A673 (cell line): ENCODE measurements at regions not wholly inside any gene's neighbourhood (a gene's known extent, or its start where the extent isn't known, plus 50 kb on each side); places are given as distances from the start of the nearest gene placed in this dataset.

Experiments used
- BruUV-seq: library from RNA; stranded (reverse); fragments of 400-500 nt; replicated peaks from 2 replicates; lab custom pipeline; 2021; lab: Mats Ljungman, UMichigan
- CTCF ChIA-PET: fragments of 300-600 bp; sonication (Branson Sonifier 250); formaldehyde crosslinking; loops from one replicate; lab custom pipeline; 2022; ENCODE audit warnings: antibody characterized with exemption; lab: Charles Lee
- POLR2A ChIA-PET: fragments of 300-600 bp; sonication (Branson Sonifier 250); formaldehyde crosslinking; loops from one replicate; lab custom pipeline; 2022; ENCODE audit warnings: antibody characterized with exemption; ENCODE audit not compliant: low non-redundant PET; lab: Charles Lee
- DNase-seq: peaks from one replicate; pipeline ENCODE4 v3.0.0-alpha.2; 2015; ENCODE audit warnings: low spot score
- H3K27ac ChIP-seq: fragments of 200-600 bp; sonication (generic); 2 replicates; pipeline ENCODE4 v1.5.1; 2016; ENCODE audit warnings: mixed run types, low read depth, mild to moderate bottlenecking, mixed read lengths, antibody characterized with exemption, low read length; ENCODE audit not compliant: poor library complexity, severe bottlenecking
- H3K27me3 ChIP-seq: fragments of 200-600 bp; sonication (generic); replicated peaks from 2 replicates; pipeline ENCODE4 v1.6.1; 2017; ENCODE audit warnings: mixed run types, low read depth, mild to moderate bottlenecking, mixed read lengths, antibody characterized with exemption, low read length; ENCODE audit not compliant: insufficient read depth, poor library complexity
- H3K36me3 ChIP-seq: fragments of 200-600 bp; sonication (generic); 2 replicates; pipeline ENCODE4 v1.6.1; 2016; ENCODE audit warnings: mixed run types, mild to moderate bottlenecking, mixed read lengths, antibody characterized with exemption, low read length; ENCODE audit not compliant: insufficient read depth, poor library complexity, severe bottlenecking
- H3K4me1 ChIP-seq: fragments of 200-600 bp; sonication (generic); 2 replicates; pipeline ENCODE4 v1.6.1; 2017; ENCODE audit warnings: mixed run types, mild to moderate bottlenecking, mixed read lengths, antibody characterized with exemption, low read length; ENCODE audit not compliant: insufficient read depth, poor library complexity, severe bottlenecking
- H3K4me3 ChIP-seq: fragments of 200-600 bp; sonication (generic); 2 replicates; pipeline ENCODE4 v1.5.1; 2016; ENCODE audit warnings: low read depth, mixed run types, mild to moderate bottlenecking, mixed read lengths, low read length; ENCODE audit not compliant: poor library complexity, severe bottlenecking
- H3K9me3 ChIP-seq: fragments of 200-600 bp; sonication (generic); 2 replicates; pipeline ENCODE4 v1.6.1; 2016; ENCODE audit warnings: mixed run types, low read depth, mild to moderate bottlenecking, mixed read lengths, antibody characterized with exemption, low read length; ENCODE audit not compliant: poor library complexity, severe bottlenecking
- EZH2 ChIP-seq: fragments of 200-600 bp; sonication (generic); IDR thresholded peaks from 2 replicates; pipeline ENCODE4 v1.6.1; 2017; ENCODE audit warnings: borderline replicate concordance, low read depth, mild to moderate bottlenecking, mixed read lengths, antibody characterized with exemption, low read length; ENCODE audit not compliant: poor library complexity, severe bottlenecking
- intact Hi-C: fragments of 100-400 bp; cut with micrococcal nuclease; formaldehyde crosslinking; loops from one replicate; pipeline ENCODE4 v1.10.0; 2022; ENCODE audit not compliant: unreplicated experiment
- TF ChIP-seq, protein P1 (sequence below): fragments of 300-800, 200-600 bp; sonication (generic); conservative IDR thresholded peaks from 2 replicates; pipeline ENCODE4 v1.5.1; 2017; ENCODE audit warnings: low read depth, mild to moderate bottlenecking, antibody characterized with exemption, low read length, moderate library complexity, mixed read lengths

- Histone ChIP-seq H3K27ac (no peak overlapping the region), H3K9me3 (no peaks in the 10 kb centered on the region), H3K4me1 (peaks cover 5% of the 10 kb centered on the region), H3K36me3 (no peaks in the 10 kb centered on the region), H3K27me3 (no peaks in the 10 kb centered on the region), H3K4me3 (no peak overlapping the region)
- DNase-seq: no peak
- intact Hi-C loops: loop anchor here (10.0 kb wide), 1 partner anchor 378 kb away; no protein-coding TSS in a partner anchor
- TF ChIP-seq, protein P1, sequence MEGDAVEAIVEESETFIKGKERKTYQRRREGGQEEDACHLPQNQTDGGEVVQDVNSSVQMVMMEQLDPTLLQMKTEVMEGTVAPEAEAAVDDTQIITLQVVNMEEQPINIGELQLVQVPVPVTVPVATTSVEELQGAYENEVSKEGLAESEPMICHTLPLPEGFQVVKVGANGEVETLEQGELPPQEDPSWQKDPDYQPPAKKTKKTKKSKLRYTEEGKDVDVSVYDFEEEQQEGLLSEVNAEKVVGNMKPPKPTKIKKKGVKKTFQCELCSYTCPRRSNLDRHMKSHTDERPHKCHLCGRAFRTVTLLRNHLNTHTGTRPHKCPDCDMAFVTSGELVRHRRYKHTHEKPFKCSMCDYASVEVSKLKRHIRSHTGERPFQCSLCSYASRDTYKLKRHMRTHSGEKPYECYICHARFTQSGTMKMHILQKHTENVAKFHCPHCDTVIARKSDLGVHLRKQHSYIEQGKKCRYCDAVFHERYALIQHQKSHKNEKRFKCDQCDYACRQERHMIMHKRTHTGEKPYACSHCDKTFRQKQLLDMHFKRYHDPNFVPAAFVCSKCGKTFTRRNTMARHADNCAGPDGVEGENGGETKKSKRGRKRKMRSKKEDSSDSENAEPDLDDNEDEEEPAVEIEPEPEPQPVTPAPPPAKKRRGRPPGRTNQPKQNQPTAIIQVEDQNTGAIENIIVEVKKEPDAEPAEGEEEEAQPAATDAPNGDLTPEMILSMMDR: no peak
- no peak for TF ChIP-seq EZH2
- no TSS peak for BruUV-seq
- POLR2A ChIA-PET: no interaction called here
- CTCF ChIA-PET: no interaction called here
These were observed 459.9 kb upstream of the MARCKS start for GRCh38 chr6:113397236-113397635.

DNA sequence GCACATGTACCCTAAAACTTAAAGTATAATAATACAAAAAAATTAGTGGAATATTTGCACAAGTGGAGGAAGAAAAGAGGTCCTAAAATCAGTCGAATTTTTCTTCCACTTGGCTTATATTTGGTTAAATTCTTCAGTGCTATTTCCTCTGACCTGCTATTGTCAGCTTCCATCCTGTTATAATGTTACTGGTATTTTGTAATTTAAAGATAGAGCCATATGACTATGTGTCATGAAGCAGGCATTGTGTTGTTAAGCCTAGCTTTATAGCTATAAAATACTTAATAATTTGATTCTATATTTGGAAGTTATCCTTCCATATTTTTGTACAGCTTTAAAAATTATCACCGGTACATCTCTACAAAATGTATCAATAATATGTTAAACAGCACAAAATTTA is 455.9 kb upstream of the MARCKS start:
- Histone ChIP-seq H3K9me3 (no peaks in the 10 kb centered on the region), H3K27me3 (no peaks in the 10 kb centered on the region), H3K4me1 (no peaks in the 10 kb centered on the region), H3K36me3 (no peaks in the 10 kb centered on the region), H3K4me3 (no peak overlapping the region), H3K27ac (no peak overlapping the region)
- ChIA-PET POLR2A (no interaction called here), CTCF (no interaction called here)
- TF ChIP-seq, protein P1: no peak
- TF ChIP-seq EZH2: no peak
- no TSS peak for BruUV-seq
- DNase-seq: no peak
- intact Hi-C loops: no loop called here

GRCh38 chr6:113402544-113402943 is 454.6 kb upstream of the MARCKS start:
- Histone ChIP-seq H3K27ac (no peak overlapping the region), H3K4me1 (no peaks in the 10 kb centered on the region), H3K36me3 (no peaks in the 10 kb centered on the region), H3K9me3 (no peaks in the 10 kb centered on the region), H3K27me3 (no peaks in the 10 kb centered on the region), H3K4me3 (no peak overlapping the region)
- CTCF ChIA-PET: no interaction called here
- no peak for DNase-seq
- no TSS peak for BruUV-seq
- TF ChIP-seq EZH2: no peak
- TF ChIP-seq, protein P1: no peak
- POLR2A ChIA-PET: no interaction called here
- intact Hi-C loops: no loop called here
